MCF 10A (cell line): ENCODE measurements at regions not wholly inside any gene's neighbourhood (a gene's known extent, or its start where the extent isn't known, plus 50 kb on each side); places are given as distances from the start of the nearest gene placed in this dataset.

Experiments
- BruUV-seq: library from RNA; stranded (reverse); fragments of 400-500 nt; replicated peaks from 2 replicates; lab custom pipeline; 2021; lab: Mats Ljungman, UMichigan
- CTCF ChIA-PET: fragments of 300-600 bp; sonication (Branson Sonifier 250); formaldehyde crosslinking; extraction: SDS; loops from one replicate; lab custom pipeline; 2021; ENCODE audit warnings: antibody characterized with exemption, inconsistent platforms; lab: Yijun Ruan, JAX
- POLR2A ChIA-PET: fragments of 300-600, 350-650 bp; sonication (Branson Sonifier 250); formaldehyde crosslinking; extraction: SDS; loops from one replicate; lab custom pipeline; 2020; ENCODE audit warnings: antibody characterized with exemption, inconsistent platforms; lab: Yijun Ruan, JAX
- DNase-seq: peaks from one replicate; pipeline ENCODE4 v3.0.0-alpha.2; 2018; ENCODE audit not compliant: unreplicated experiment
- H3K27ac Mint-ChIP-seq: one replicate; pipeline ENCODE4 v1.8.0; 2022; ENCODE audit warnings: mild to moderate bottlenecking, low read depth, mixed read lengths; ENCODE audit not compliant: unreplicated experiment
- H3K27me3 Mint-ChIP-seq: one replicate; pipeline ENCODE4 v1.8.0; 2022; ENCODE audit warnings: mixed read lengths; ENCODE audit not compliant: insufficient read depth, unreplicated experiment
- H3K36me3 Mint-ChIP-seq: one replicate; pipeline ENCODE4 v1.8.0; 2022; ENCODE audit warnings: mild to moderate bottlenecking, moderate library complexity, mixed read lengths; ENCODE audit not compliant: insufficient read depth, unreplicated experiment
- H3K4me1 Mint-ChIP-seq: one replicate; pipeline ENCODE4 v1.8.0; 2022; ENCODE audit warnings: mixed read lengths; ENCODE audit not compliant: insufficient read depth, unreplicated experiment
- H3K4me3 Mint-ChIP-seq: one replicate; pipeline ENCODE4 v1.8.0; 2022; ENCODE audit warnings: mild to moderate bottlenecking, moderate library complexity, mixed read lengths; ENCODE audit not compliant: unreplicated experiment
- H3K9me3 Mint-ChIP-seq: one replicate; pipeline ENCODE4 v1.8.0; 2022; ENCODE audit warnings: mixed read lengths; ENCODE audit not compliant: unreplicated experiment
- CTCF ChIP-seq: fragments of 200-600 bp; IDR thresholded peaks from one replicate; pipeline ENCODE4 v1.8.0; 2022; ENCODE audit warnings: antibody characterized with exemption, mild to moderate bottlenecking; ENCODE audit not compliant: unreplicated experiment
- intact Hi-C: fragments of 100-400 bp; cut with micrococcal nuclease; formaldehyde crosslinking; loops from 2 replicates; pipeline ENCODE4 v1.14.1; 2022

DNA sequence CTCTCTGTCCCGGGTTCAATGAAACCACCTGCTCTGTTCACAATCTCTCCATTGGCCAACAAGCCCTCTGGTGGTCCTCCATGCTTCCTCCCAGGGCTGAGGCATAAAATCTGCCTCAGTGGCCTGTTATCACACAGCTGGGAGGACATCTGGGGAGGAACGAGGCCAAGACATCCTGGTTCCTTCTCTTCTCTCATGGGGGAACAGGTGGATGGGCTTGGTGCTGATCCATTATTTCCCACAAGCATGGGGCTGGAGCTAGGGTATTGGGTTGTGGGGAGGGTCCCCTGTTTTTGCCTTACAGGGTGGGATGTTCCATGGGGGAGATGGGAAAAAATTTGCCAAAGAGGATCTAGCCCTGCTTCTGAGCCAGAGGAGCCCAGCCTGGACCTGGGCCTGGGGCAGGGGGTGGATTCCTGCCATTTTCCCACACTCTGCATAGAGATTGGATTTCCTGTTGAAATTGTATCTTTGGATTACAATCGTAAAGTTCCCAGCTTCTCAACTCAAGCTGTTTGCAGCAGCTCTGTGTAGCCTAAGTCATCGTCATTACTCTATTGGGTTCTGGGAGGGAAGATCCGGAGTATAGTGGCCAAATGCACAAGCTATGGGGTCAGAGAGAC lies 124.7 kb downstream of the NAV1 start:
- H3K27ac Mint-ChIP-seq, result no peak overlapping the region
- peaks cover 5% of the 10 kb centered on the region for H3K36me3 Mint-ChIP-seq
- POLR2A ChIA-PET, result interaction anchor here (1.1 to 1.4 kb wide), 2 partner anchors 33 to 64 kb away, joined by 4 to 6 read pairs; no protein-coding TSS in a partner anchor
- no peak overlapping the region for H3K4me3 Mint-ChIP-seq
- no peak for DNase-seq
- no TSS peak for BruUV-seq
- peaks cover 14% of the 10 kb centered on the region for H3K9me3 Mint-ChIP-seq
- no peaks in the 10 kb centered on the region for H3K27me3 Mint-ChIP-seq
- CTCF ChIA-PET, result interaction anchor here (0.6 to 1.5 kb wide), 6 partner anchors 9 to 278 kb away, joined by 3 to 11 read pairs (median 4); no protein-coding TSS in a partner anchor
- no peaks in the 10 kb centered on the region for H3K4me1 Mint-ChIP-seq
- intact Hi-C loops, result no loop called here
- TF ChIP-seq CTCF, result no peak

DNA sequence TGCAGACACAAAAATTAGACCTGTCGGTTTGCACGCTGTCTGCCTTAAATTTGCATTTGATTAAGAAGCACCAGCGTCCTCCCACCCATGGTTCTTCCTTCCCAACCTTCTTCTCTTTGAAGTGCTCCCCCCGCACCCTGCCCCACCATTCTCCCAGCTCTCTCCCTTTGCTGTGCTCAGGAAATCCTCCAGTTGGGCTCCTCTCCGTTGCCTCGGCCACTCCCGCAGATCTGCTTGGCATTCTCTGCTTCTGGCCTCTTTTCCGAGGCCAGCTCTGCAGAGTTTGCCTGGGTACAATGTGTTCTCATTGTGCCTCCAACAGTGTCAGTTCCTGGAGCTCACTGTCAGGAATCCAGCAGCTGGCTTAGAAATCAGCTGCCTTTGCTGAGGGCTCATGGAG lies 126.1 kb downstream of the NAV1 start:
- no TSS peak for BruUV-seq
- Mint-ChIP-seq H3K27ac (no peak overlapping the region), H3K4me1 (no peaks in the 10 kb centered on the region), H3K4me3 (no peak overlapping the region), H3K36me3 (peaks cover 5% of the 10 kb centered on the region), H3K27me3 (no peaks in the 10 kb centered on the region), H3K9me3 (peaks cover 14% of the 10 kb centered on the region)
- CTCF ChIA-PET, result interaction anchor here (0.6 to 1.4 kb wide), 5 partner anchors 40 to 231 kb away, joined by 3 to 4 read pairs (median 4); no protein-coding TSS in a partner anchor
- no peak for TF ChIP-seq CTCF
- POLR2A ChIA-PET, result interaction anchor here (1.1 to 1.2 kb wide), 2 partner anchors 10 to 14 kb away, joined by 4 to 5 read pairs; no protein-coding TSS in a partner anchor
- intact Hi-C loops, result no loop called here
- DNase-seq, result no peak

DNA sequence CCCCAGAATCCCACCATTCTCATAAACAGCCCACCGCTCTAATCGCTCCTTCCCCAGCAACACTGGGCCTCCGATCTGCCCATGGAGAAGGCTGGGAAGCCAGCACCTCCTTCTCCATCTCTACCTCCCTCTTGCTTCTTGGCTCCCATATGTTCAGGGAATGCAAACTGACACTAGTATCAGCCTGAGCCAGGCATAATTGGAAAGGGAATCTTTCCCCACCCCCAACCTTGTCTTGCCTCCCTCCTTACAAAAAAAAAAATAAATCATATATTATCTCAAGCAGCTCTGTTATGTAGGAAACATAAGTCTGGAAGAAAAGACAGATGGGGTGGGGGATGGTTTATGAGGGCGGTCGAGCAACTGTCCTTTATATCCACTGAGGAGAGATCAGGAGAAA lies 127.2 kb downstream of the NAV1 start:
- Mint-ChIP-seq H3K27me3 (no peaks in the 10 kb centered on the region), H3K4me1 (no peaks in the 10 kb centered on the region), H3K27ac (no peak overlapping the region)

More for the DNA sequence above, 127.2 kb downstream of the NAV1 start:
- no TSS peak for BruUV-seq
- no peak for TF ChIP-seq CTCF
- POLR2A ChIA-PET, result interaction anchor here (1.1 to 1.2 kb wide), 2 partner anchors 11 to 15 kb away, joined by 4 to 5 read pairs; no protein-coding TSS in a partner anchor
- DNase-seq, result no peak
- H3K4me3 Mint-ChIP-seq, result no peak overlapping the region
- peaks cover 14% of the 10 kb centered on the region for H3K9me3 Mint-ChIP-seq
- intact Hi-C loops, result no loop called here
- CTCF ChIA-PET, result interaction anchor here (0.7 to 1.2 kb wide), 3 partner anchors 44 to 688 kb away, joined by 4 read pairs; no protein-coding TSS in a partner anchor
- peaks cover 5% of the 10 kb centered on the region for H3K36me3 Mint-ChIP-seq
